NB4 (cell line): ENCODE measurements at regions not wholly inside any gene's neighbourhood (a gene's known extent, or its start where the extent isn't known, plus 50 kb on each side); places are given as distances from the start of the nearest gene placed in this dataset.

Source experiments
- DNase-seq: peaks from one replicate; pipeline ENCODE4 v3.0.0; 2010; ENCODE audit warnings: low read depth
- H3K4me3 ChIP-seq: one replicate; pipeline ENCODE4 v1.5.1; 2011; ENCODE audit warnings: mild to moderate bottlenecking, low read depth, low read length, moderate library complexity
- MYC ChIP-seq: IDR thresholded peaks from 2 replicates; pipeline ENCODE4 v1.6.1; 2011; ENCODE audit warnings: low read depth, low read length
- POLR2A ChIP-seq: IDR thresholded peaks from 2 replicates; pipeline ENCODE4 v1.6.1; 2011; ENCODE audit warnings: mild to moderate bottlenecking; ENCODE audit not compliant: insufficient read length; ENCODE audit errors: extremely low read depth
- TF ChIP-seq, protein P1 (sequence below): IDR thresholded peaks from one replicate; pipeline ENCODE4 v1.5.1; 2012; ENCODE audit warnings: low read depth, low read length
- TF ChIP-seq, protein P2 (sequence below): IDR thresholded peaks from 2 replicates; pipeline ENCODE4 v1.6.1; 2011; ENCODE audit warnings: low read depth, low read length

DNA sequence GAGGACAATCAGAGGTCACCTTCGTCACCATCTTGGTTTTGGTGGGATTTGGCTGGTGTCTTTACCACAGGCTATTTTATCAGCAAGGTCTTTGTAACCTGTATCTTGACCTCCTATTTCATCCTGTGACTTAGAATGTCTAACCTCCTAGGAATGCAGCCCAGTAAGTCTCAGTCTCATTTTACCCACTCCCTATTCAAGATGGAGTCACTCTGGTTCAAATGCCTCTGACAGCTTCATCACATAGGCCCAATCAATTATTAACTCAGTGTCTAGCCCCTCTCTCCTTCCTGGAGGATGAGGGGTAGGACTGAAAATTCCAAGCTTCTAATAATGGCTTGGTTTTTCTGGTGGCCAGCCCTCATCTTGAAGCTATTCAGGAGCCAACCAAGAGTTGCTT lies 111.4 kb upstream of the NAP1L1 start:
- no peak for DNase-seq
- H3K4me3 ChIP-seq, result no peak overlapping the region
- TF ChIP-seq POLR2A (no peak), MYC (no peak)
- TF ChIP-seq, protein P1, sequence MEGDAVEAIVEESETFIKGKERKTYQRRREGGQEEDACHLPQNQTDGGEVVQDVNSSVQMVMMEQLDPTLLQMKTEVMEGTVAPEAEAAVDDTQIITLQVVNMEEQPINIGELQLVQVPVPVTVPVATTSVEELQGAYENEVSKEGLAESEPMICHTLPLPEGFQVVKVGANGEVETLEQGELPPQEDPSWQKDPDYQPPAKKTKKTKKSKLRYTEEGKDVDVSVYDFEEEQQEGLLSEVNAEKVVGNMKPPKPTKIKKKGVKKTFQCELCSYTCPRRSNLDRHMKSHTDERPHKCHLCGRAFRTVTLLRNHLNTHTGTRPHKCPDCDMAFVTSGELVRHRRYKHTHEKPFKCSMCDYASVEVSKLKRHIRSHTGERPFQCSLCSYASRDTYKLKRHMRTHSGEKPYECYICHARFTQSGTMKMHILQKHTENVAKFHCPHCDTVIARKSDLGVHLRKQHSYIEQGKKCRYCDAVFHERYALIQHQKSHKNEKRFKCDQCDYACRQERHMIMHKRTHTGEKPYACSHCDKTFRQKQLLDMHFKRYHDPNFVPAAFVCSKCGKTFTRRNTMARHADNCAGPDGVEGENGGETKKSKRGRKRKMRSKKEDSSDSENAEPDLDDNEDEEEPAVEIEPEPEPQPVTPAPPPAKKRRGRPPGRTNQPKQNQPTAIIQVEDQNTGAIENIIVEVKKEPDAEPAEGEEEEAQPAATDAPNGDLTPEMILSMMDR, result no peak
- TF ChIP-seq, protein P2, sequence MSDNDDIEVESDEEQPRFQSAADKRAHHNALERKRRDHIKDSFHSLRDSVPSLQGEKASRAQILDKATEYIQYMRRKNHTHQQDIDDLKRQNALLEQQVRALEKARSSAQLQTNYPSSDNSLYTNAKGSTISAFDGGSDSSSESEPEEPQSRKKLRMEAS, result no peak

DNA sequence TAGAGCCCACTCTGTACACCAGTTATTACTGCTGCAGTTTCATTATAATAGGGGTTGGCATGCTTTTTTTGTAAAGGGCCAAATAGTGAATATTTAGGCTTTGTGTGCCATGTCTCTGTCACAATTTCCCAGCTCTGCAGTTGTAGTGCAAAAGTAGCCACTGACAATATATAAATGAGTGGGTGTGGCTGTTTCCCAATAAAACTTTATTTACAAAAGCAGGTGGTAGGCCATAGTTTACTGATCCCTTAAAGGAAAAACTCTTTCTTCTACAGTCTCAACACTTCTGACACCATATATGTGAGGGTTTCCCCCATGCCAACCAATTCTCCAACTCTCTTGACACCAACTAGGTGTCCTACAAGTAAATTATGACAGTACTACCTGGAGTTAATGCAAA lies 110.2 kb upstream of the NAP1L1 start:
- DNase-seq, result no peak
- TF ChIP-seq, protein P2, result no peak
- no peak for TF ChIP-seq MYC
- H3K4me3 ChIP-seq, result no peak overlapping the region

DNA sequence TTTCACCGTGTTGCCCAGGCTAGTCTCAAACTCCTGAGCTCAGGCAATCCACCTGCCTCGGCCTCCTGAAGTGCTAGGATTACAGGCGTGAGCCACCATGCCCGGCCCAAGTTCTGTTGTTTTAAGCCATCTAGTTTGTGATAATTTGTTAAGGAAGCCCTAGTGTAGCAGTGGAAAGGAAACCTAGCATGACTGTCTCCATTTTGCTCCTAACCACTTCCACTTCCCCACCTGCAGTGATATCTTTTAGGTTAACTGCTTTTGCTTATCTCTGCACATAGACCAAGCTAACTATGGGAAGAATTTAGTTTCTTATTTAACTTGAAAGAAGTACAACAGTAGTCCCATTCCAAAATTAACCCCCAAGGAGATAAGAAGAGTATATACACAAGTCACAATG lies 109.5 kb upstream of the NAP1L1 start:
- no peak overlapping the region for H3K4me3 ChIP-seq
- TF ChIP-seq, protein P2, result no peak
- no peak for TF ChIP-seq POLR2A
- TF ChIP-seq MYC, result no peak
- TF ChIP-seq, protein P1, result no peak
- DNase-seq, result no peak

DNA sequence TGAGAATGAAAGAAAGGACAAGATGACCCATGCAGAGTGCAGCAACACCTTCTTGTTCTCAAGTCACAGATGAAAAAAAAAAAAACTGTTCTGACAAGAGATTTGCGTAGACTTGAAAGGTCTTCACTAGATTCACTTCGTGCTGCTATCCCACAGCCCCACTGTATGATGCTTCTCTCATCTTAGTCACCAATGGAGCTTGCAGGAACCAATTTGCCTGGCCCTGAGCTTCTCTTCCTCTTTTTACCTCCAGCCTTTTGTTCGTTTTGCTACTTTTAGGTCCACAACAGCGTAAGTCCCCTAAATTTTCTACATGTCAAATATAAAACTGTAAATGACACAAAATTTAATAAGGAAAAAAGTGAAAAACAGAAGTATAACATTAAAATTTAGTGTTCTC lies 107.9 kb upstream of the NAP1L1 start:
- TF ChIP-seq POLR2A (no peak), MYC (no peak)
- TF ChIP-seq, protein P1, result no peak
- TF ChIP-seq, protein P2, result no peak
- no peak for DNase-seq
- H3K4me3 ChIP-seq, result no peak overlapping the region

DNA sequence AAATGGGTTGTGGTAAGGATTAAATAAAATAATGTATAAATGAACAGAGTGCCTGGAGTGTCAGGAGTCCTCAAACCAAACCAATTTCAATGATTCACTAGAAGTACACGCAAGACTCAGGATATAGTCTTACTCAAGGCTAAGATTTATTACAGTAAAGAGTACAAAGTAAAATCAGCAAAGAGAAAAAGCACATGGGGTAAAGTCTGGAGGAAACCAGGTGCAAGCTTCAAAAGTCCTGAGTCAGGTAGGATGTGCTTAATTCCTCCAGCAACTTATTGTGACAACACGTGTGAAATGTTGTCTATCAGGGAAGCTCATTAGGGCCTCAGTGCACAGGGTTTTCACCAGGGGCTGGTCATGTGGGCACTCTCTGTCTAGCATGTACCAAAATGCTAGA lies 105.8 kb upstream of the NAP1L1 start:
- TF ChIP-seq, protein P1, result no peak
- TF ChIP-seq POLR2A (no peak), MYC (no peak)
- TF ChIP-seq, protein P2, result no peak
- no peak for DNase-seq
- no peak overlapping the region for H3K4me3 ChIP-seq

DNA sequence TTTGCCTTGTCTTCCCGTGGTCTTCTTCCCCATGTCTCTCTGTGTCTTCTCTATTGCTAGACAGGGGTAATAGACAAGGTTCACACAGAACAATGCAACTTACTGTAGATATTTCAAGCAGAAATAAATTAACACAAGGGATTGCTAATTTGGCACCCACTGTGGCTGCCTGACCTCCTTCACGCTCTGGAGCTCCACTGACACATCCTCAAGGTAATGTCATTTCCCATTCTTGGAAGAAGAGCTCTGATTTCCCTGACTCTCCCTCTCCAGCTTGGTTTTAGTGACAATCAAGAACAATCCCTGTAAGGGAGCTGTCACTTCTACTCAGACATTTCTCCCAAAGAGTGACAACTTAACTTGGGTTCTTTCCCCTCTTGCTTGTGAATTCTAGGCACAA lies 105.4 kb upstream of the NAP1L1 start:
- no peak overlapping the region for H3K4me3 ChIP-seq
- no peak for TF ChIP-seq MYC
- no peak for DNase-seq

DNA sequence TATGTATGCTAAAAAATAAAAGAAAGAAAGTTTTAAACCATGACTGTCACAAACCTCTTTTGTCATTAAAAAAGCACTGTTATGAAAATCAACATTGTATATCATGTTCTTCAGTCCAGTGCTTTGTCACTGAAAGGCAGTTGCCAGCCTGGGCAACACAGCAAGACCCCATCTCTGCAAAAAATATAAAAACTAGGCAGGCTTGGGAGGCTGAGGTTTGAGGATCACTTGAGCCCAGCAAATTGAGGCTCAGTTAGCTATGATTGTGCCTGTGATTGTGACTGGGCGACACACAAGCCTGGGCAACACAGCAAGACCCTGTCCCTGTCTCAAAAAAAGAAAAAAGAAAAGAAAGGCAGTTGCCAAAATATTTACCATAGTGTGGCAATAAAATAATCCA lies 102.7 kb upstream of the NAP1L1 start:
- no peak for DNase-seq
- no peak overlapping the region for H3K4me3 ChIP-seq
- TF ChIP-seq POLR2A (no peak), MYC (no peak)
- TF ChIP-seq, protein P2, result no peak
- TF ChIP-seq, protein P1, result no peak
